HepG2 (cell line): ENCODE measurements at regions not wholly inside any gene's neighbourhood (a gene's known extent, or its start where the extent isn't known, plus 50 kb on each side); places are given as distances from the start of the nearest gene placed in this dataset.

Experiments used
- ATAC-seq: fragments of 200-7000 bp; cut with Tn5 transposase; 3 replicates; pipeline ENCODE4 v1.9.1; 2020; ENCODE audit warnings: mild to moderate bottlenecking, moderate library complexity
- BruUV-seq: library from RNA; stranded (reverse); fragments of 400-500 nt; replicated peaks from 2 replicates; lab custom pipeline; 2021; lab: Mats Ljungman, UMichigan
- CTCF ChIA-PET: fragments of 300-600 bp; formaldehyde crosslinking; extraction: SDS; loops from one replicate; lab custom pipeline; 2021; ENCODE audit warnings: low total read pairs, inconsistent platforms, low intra/inter-chr PET ratio; lab: Yijun Ruan, JAX
- POLR2A ChIA-PET: fragments of 350-600 bp; sonication (Branson Sonifier 250); formaldehyde crosslinking; loops from one replicate; lab custom pipeline; 2020; ENCODE audit warnings: antibody characterized with exemption, inconsistent platforms; lab: Yijun Ruan, JAX
- DNase-seq: peaks from one replicate; pipeline ENCODE4 v3.0.0-alpha.2; 2015; ENCODE audit warnings: low spot score
- FAIRE-seq: peaks from 3 replicates; lab custom pipeline; 2011; peaks lifted over from hg19 to GRCh38; lab: Jason Lieb, UNC
- H2AFZ ChIP-seq: one replicate; pipeline ENCODE4 v1.6.1; 2011; ENCODE audit warnings: low read length, inconsistent platforms
- H3K27ac ChIP-seq: fragments of 300-600 bp; 3 replicates; pipeline ENCODE4 v1.8.0; 2011; ENCODE audit warnings: mixed run types, mild to moderate bottlenecking, mixed read lengths, low read length, inconsistent platforms; ENCODE audit not compliant: insufficient read depth; ENCODE audit errors: extremely low read length
- H3K27me3 ChIP-seq, 2 experiments: fragments of 200-600 bp in 1 of 2; 2 replicates in 1 of 2; 3 replicates in 1 of 2; pipeline versions ENCODE4 v1.6.0 to v1.8.0; 2011; ENCODE audit warnings: low read length in 2 of 2, mild to moderate bottlenecking in 2 of 2, moderate library complexity in 2 of 2, inconsistent platforms in 1 of 2; ENCODE audit not compliant: insufficient read depth in 2 of 2, control insufficient read depth in 1 of 2
- H3K36me3 ChIP-seq, 2 experiments: fragments of 200-600 bp in 1 of 2; replicated peaks in 1 of 2; 2 replicates in 1 of 2; 3 replicates in 1 of 2; pipeline versions ENCODE4 v1.5.1 to v1.8.0; 2011; ENCODE audit warnings: low read length in 2 of 2, inconsistent platforms in 1 of 2; ENCODE audit not compliant: insufficient read depth in 2 of 2, control insufficient read depth in 1 of 2
- H3K4me1 ChIP-seq: 2 replicates; pipeline ENCODE4 v1.5.1; 2012; ENCODE audit warnings: low read length, inconsistent platforms; ENCODE audit not compliant: insufficient read depth
- H3K4me2 ChIP-seq: 2 replicates; pipeline ENCODE4 v1.6.0; 2011; ENCODE audit warnings: low read depth, low read length, inconsistent platforms
- H3K4me3 ChIP-seq, 3 experiments: fragments of 200-600 bp in 1 of 3; sonication (generic), shearing (Covaris generic) in 1 of 3; replicated peaks in 1 of 3; 2 replicates each; pipeline ENCODE4 v1.5.1; 2011 to 2016; ENCODE audit warnings: low read length in 3 of 3, inconsistent platforms in 2 of 3, low read depth in 2 of 3, mild to moderate bottlenecking in 2 of 3, control low read depth in 1 of 3, mixed read lengths in 1 of 3; ENCODE audit not compliant: insufficient read depth in 1 of 3
- H3K79me2 ChIP-seq: one replicate; pipeline ENCODE4 v1.6.1; 2011; ENCODE audit warnings: low read length, inconsistent platforms; ENCODE audit not compliant: insufficient read depth
- H3K9ac ChIP-seq: 2 replicates; pipeline ENCODE4 v1.6.0; 2011; ENCODE audit warnings: mild to moderate bottlenecking, low read depth, low read length, inconsistent platforms; ENCODE audit not compliant: insufficient read depth
- H3K9me3 ChIP-seq: 2 replicates; pipeline ENCODE4 v1.5.1; 2012; ENCODE audit warnings: mild to moderate bottlenecking, low read length
- H4K20me1 ChIP-seq: 2 replicates; pipeline ENCODE4 v1.6.0; 2011; ENCODE audit warnings: inconsistent platforms, mild to moderate bottlenecking, low read length, moderate library complexity; ENCODE audit not compliant: insufficient read depth
- ASH2L ChIP-seq: fragments of 300-600, 200-600 bp; sonication (generic); IDR thresholded peaks from 2 replicates; pipeline ENCODE4 v1.7.0; 2017; ENCODE audit warnings: low read depth, mild to moderate bottlenecking, moderate library complexity, mixed read lengths, low read length; ENCODE audit not compliant: insufficient read length
- FOXM1 ChIP-seq: sonication (generic); formaldehyde crosslinking; IDR thresholded peaks from 2 replicates; pipeline ENCODE4 v1.5.0; 2020; ENCODE audit warnings: missing genetic modification reagents
- KDM5A ChIP-seq: fragments of 200-600 bp; sonication (generic); IDR thresholded peaks from 2 replicates; pipeline ENCODE4 v1.7.0; 2018; ENCODE audit warnings: antibody characterized with exemption, mild to moderate bottlenecking, low read length, borderline replicate concordance
- KLF11 ChIP-seq: IDR thresholded peaks from 2 replicates; pipeline ENCODE4 v1.6.1; 2016; ENCODE audit warnings: missing compliant biosample characterization
- REL ChIP-seq: sonication (generic); formaldehyde crosslinking; conservative IDR thresholded peaks from 2 replicates; pipeline ENCODE4 v1.8.0; 2022; ENCODE audit warnings: mild to moderate bottlenecking, missing genetic modification reagents, moderate library complexity
- ZNF256 ChIP-seq: sonication (generic); formaldehyde crosslinking; conservative IDR thresholded peaks from 2 replicates; pipeline ENCODE4 v1.4.0; 2020; ENCODE audit warnings: missing genetic modification reagents
- ZNF598 ChIP-seq: sonication (generic); formaldehyde crosslinking; IDR thresholded peaks from 2 replicates; pipeline ENCODE4 v1.5.1; 2020; ENCODE audit warnings: mild to moderate bottlenecking, missing genetic modification reagents, borderline replicate concordance
- ZSCAN21 ChIP-seq: sonication (generic); formaldehyde crosslinking; IDR thresholded peaks from 2 replicates; pipeline ENCODE4 v1.8.0; 2022; ENCODE audit warnings: mild to moderate bottlenecking, missing genetic modification reagents, moderate library complexity, borderline replicate concordance
- WGBS: methylation state at CpG from one replicate; pipeline ENCODE4 v1.1.6; 2017; ENCODE audit warnings: low lambda C conversion rate; 5-methylcytosine and 5-hydroxymethylcytosine counted together
- in situ Hi-C: cut with HindIII; loops from 2 replicates; pipeline ENCODE4 v1.10.0; 2017; ENCODE audit warnings: low pct_unique_long_range_greater_than_20kb; ENCODE audit not compliant: extremely low pct_ligation_motif_present
- intact Hi-C: fragments of 100-400 bp; cut with micrococcal nuclease; formaldehyde crosslinking; loops from one replicate; pipeline ENCODE4 v1.10.0; 2022; ENCODE audit not compliant: unreplicated experiment
- TF ChIP-seq, protein P1 (sequence below): sonication (generic); formaldehyde crosslinking; IDR thresholded peaks from one replicate; pipeline ENCODE4 v1.5.1; 2020; ENCODE audit warnings: mild to moderate bottlenecking, missing genetic modification reagents; ENCODE audit errors: not compliant biosample characterization
- TF ChIP-seq, protein P2 (sequence below): sonication (generic); formaldehyde crosslinking; IDR thresholded peaks from 2 replicates; pipeline ENCODE4 v1.5.0; 2020; ENCODE audit warnings: missing genetic modification reagents
- TF ChIP-seq, protein P3 (sequence below): sonication (generic); formaldehyde crosslinking; IDR thresholded peaks from 2 replicates; pipeline ENCODE4 v1.8.1; 2023; ENCODE audit warnings: mild to moderate bottlenecking, inconsistent platforms, moderate library complexity, missing genetic modification reagents, borderline replicate concordance

DNA sequence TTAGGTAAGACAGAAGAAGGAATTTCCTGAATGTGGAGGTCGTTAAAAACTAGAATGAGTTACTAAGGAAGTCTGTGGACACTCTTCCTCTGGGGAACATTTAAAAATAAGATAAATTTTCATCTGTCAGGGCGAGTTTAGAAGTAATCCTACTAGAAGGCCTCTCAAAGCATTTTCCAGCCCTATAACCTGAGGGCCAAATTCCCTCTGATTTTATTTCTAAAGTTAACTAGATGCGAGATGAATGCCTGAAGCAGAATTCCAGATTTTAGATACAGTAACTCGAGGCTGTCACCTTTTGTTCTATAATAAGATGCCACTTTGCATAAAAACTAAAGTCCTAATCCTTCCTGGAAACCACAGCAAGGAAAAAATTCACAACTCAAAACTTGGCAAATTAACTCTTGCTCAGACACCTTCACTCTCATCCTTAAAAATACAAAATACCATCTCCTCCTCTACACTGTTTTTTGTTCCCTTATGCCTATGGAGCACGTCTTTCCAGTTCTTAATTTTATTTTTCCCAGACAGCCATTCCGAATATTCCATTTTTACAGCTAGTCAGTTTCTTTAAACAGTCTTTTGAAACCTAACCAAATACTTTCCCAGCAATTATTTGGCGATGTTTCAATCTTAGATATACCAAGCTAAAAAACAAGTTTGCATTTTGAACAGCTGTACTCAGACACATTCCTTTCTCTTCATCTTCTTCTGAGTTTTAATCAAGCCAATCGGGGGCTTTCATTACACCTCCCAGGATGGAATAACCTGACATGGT is 420.7 kb upstream of the NFE2L3 start:
- BruUV-seq, result no TSS peak
- Histone ChIP-seq H4K20me1 (no peaks in the 10 kb centered on the region), H3K4me1 (no peaks in the 10 kb centered on the region), H2AFZ (no peak overlapping the region), H3K9ac (no peak overlapping the region), H3K27me3 (peaks cover 0 to 6% of the 10 kb centered on the region in 2 experiments; a peak in 2 of 5 replicates), H3K79me2 (no peaks in the 10 kb centered on the region), H3K4me2 (no peak overlapping the region), H3K9me3 (no peaks in the 10 kb centered on the region), H3K36me3 (no peaks in the 10 kb centered on the region), H3K4me3 (no peak overlapping the region), H3K27ac (no peak overlapping the region)
- no peak for DNase-seq
- ATAC-seq, result no peak
- in situ Hi-C loops, result no loop called here
- intact Hi-C loops, result no loop called here
- POLR2A ChIA-PET, result no interaction called here
- CTCF ChIA-PET, result no interaction called here
- FAIRE-seq, result no peak
- WGBS, result 18% methylated on average over 8 of the region's 8 CpGs
- no peak for TF ChIP-seq ASH2L
- TF ChIP-seq ZNF598 (CRISPR knock-in tag), result no peak
- TF ChIP-seq, protein P1, sequence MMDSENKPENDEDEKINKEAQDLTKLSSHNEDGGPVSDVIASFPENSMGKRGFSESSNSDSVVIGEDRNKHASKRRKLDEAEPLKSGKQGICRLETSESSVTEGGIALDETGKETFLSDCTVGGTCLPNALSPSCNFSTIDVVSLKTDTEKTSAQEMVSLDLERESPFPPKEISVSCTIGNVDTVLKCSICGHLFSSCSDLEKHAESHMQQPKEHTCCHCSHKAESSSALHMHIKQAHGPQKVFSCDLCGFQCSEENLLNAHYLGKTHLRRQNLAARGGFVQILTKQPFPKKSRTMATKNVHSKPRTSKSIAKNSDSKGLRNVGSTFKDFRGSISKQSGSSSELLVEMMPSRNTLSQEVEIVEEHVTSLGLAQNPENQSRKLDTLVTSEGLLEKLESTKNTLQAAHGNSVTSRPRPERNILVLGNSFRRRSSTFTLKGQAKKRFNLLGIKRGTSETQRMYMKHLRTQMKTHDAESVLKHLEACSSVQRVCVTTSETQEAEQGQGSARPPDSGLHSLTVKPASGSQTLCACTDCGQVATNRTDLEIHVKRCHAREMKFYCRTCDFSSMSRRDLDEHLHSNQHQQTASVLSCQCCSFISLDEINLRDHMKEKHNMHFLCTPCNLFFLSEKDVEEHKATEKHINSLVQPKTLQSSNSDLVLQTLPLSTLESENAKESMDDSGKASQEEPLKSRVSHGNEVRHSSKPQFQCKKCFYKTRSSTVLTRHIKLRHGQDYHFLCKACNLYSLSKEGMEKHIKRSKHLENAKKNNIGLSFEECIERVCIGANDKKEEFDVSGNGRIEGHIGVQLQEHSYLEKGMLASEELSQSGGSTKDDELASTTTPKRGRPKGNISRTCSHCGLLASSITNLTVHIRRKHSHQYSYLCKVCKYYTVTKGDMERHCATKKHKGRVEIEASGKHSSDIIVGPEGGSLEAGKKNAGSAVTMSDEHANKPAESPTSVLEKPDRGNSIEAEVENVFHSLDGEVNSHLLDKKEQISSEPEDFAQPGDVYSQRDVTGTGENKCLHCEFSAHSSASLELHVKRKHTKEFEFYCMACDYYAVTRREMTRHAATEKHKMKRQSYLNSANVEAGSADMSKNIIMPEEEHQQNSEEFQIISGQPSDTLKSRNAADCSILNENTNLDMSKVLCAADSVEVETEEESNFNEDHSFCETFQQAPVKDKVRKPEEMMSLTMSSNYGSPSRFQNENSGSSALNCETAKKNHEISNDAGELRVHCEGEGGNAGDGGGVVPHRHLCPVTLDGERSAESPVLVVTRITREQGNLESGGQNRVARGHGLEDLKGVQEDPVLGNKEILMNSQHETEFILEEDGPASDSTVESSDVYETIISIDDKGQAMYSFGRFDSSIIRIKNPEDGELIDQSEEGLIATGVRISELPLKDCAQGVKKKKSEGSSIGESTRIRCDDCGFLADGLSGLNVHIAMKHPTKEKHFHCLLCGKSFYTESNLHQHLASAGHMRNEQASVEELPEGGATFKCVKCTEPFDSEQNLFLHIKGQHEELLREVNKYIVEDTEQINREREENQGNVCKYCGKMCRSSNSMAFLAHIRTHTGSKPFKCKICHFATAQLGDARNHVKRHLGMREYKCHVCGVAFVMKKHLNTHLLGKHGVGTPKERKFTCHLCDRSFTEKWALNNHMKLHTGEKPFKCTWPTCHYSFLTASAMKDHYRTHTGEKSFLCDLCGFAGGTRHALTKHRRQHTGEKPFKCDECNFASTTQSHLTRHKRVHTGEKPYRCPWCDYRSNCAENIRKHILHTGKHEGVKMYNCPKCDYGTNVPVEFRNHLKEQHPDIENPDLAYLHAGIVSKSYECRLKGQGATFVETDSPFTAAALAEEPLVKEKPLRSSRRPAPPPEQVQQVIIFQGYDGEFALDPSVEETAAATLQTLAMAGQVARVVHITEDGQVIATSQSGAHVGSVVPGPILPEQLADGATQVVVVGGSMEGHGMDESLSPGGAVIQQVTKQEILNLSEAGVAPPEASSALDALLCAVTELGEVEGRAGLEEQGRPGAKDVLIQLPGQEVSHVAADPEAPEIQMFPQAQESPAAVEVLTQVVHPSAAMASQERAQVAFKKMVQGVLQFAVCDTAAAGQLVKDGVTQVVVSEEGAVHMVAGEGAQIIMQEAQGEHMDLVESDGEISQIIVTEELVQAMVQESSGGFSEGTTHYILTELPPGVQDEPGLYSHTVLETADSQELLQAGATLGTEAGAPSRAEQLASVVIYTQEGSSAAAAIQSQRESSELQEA (CRISPR knock-in tag), result no peak
- no peak for TF ChIP-seq KLF11 (CRISPR knock-in tag)
- no peak for TF ChIP-seq KDM5A
- TF ChIP-seq ZNF256 (CRISPR knock-in tag), result no peak
- TF ChIP-seq, protein P2, sequence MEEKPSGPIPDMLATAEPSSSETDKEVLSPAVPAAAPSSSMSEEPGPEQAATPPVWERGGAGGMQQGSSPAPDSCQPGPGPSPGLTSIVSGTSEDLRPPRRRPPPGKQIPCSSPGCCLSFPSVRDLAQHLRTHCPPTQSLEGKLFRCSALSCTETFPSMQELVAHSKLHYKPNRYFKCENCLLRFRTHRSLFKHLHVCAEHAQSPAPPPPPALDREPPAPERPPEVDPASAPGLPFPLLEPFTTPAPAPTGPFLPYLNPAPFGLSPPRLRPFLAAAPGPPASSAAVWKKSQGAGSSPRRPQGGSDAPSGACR, result no peak
- TF ChIP-seq REL, result no peak
- TF ChIP-seq, protein P3, sequence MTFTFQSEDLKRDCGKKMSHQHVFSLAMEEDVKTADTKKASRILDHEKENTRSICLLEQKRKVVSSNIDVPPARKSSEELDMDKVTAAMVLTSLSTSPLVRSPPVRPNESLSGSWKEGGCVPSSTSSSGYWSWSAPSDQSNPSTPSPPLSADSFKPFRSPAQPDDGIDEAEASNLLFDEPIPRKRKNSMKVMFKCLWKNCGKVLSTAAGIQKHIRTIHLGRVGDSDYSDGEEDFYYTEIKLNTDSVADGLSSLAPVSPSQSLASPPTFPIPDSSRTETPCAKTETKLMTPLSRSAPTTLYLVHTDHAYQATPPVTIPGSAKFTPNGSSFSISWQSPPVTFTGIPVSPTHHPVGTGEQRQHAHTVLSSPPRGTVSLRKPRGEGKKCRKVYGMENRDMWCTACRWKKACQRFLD, result no peak
- TF ChIP-seq FOXM1 (CRISPR knock-in tag), result no peak
- TF ChIP-seq ZSCAN21 (CRISPR knock-in tag), result no peak
